ENCODE measurements at regions not wholly inside any gene's neighbourhood (a gene's known extent, or its start where the extent isn't known, plus 50 kb on each side); places are given as distances from the start of the nearest gene placed in this dataset.

DNA sequence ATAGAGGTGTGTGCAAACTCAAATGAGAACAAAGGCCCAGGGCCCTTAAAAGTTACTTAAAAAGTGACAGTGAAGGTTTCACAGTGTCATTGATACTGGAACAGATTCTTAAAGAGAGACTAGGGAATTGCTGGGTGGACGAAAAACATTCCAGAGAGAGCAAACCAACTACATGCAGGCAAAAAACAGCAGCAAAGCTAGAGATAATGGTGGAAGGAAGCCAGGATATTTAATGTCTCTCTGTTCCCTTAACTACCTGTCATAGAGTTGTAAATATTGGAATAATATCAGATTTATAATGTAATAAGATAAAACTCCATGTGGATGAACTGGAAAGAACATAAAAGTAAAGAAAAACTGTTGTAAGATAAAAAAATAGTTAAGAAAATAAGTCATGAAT lies 508.6 kb downstream of the TAF11L14 start:
- no peak for TF ChIP-seq ATF7 (IDR thresholded peaks at IDR 0.05)
- TF ChIP-seq ATF7 (CRISPR knock-in tag; IDR thresholded peaks at IDR 0.05): no peak
- TF ChIP-seq ZNF773 (CRISPR knock-in tag; IDR thresholded peaks at IDR 0.05; ENCODE audit: borderline replicate concordance): no peak
- TF ChIP-seq CTCF (CRISPR knock-in tag; IDR thresholded peaks at IDR 0.05): no peak
- no peak for TF ChIP-seq PHF8 (CRISPR knock-in tag; IDR thresholded peaks at IDR 0.05)
- no peak for TF ChIP-seq GMEB1 (CRISPR knock-in tag; IDR thresholded peaks at IDR 0.05; ENCODE audit: borderline replicate concordance)
- TF ChIP-seq ZNF260 (CRISPR knock-in tag; IDR thresholded peaks at IDR 0.05; ENCODE audit: borderline replicate concordance, low read depth): no peak

Measured in HepG2 (cell line).